Right ventricle myocardium superior (tissue), 1 donor: ENCODE measurements at regions not wholly inside any gene's neighbourhood (a gene's known extent, or its start where the extent isn't known, plus 50 kb on each side); places are given as distances from the start of the nearest gene placed in this dataset.
"Not testable (repeated sequence)": the region's sequence is repeated elsewhere in the genome, so short reads cannot be mapped to it uniquely, and the experiment has no call there.

Experiments used
- ATAC-seq: fragments of 200-7000 bp; cut with Tn5 transposase; one replicate; pipeline ENCODE4 v1.9.1; 2020; ENCODE audit warnings: mild to moderate bottlenecking; ENCODE audit not compliant: poor library complexity
- DNase-seq: peaks from one replicate; pipeline ENCODE4 v3.0.0-alpha.2; 2020
- intact Hi-C: fragments of 100-400 bp; cut with DNase I; formaldehyde crosslinking; loops from one replicate; pipeline ENCODE4 v1.11.2; 2022
- donor health status: DM: no; HTN: yes; CAD: no; lungs with severe emphysema.

- DNase-seq = no peak
These were observed 57.6 kb upstream of the PDZD8 start for GRCh38 chr10:117432866-117433265.

GRCh38 chr10:117431160-117431559 lies 55.9 kb upstream of the PDZD8 start:
- no peak for ATAC-seq
- DNase-seq = no peak
- intact Hi-C loops = no loop called here

More at GRCh38 chr10:117432866-117433265, 57.6 kb upstream of the PDZD8 start:
- intact Hi-C loops = no loop called here
- no peak for ATAC-seq

GRCh38 chr10:117430535-117430934 lies 55.3 kb upstream of the PDZD8 start:
- ATAC-seq, intact Hi-C loops: not testable (repeated sequence)

GRCh38 chr10:117429643-117430265 lies 54.5 kb upstream of the PDZD8 start:
- ATAC-seq = no peak
- no peak for DNase-seq
- intact Hi-C loops = no loop called here

More at GRCh38 chr10:117430535-117430934, 55.3 kb upstream of the PDZD8 start:
- DNase-seq = not testable (repeated sequence)

- intact Hi-C loops = no loop called here
- DNase-seq = no peak
- no peak for ATAC-seq
These were observed 52.1 kb upstream of the PDZD8 start for GRCh38 chr10:117427356-117427755.

- ATAC-seq (no peak), DNase-seq (no peak)
- intact Hi-C loops = no loop called here
These were observed 50.8 kb upstream of the PDZD8 start for GRCh38 chr10:117425974-117426566.

- DNase-seq (no peak), ATAC-seq (no peak)
- intact Hi-C loops = no loop called here
These were observed 49.8 kb upstream of the PDZD8 start for GRCh38 chr10:117424883-117425649.
